Mesenchymal stem cell (in vitro differentiated cells and primary cell): ENCODE measurements at regions not wholly inside any gene's neighbourhood (a gene's known extent, or its start where the extent isn't known, plus 50 kb on each side); places are given as distances from the start of the nearest gene placed in this dataset.
"Not testable (repeated sequence)": the region's sequence is repeated elsewhere in the genome, so short reads cannot be mapped to it uniquely, and the experiment has no call there.

Source experiments
- DNase-seq: peaks from one replicate; pipeline ENCODE4 v3.0.0-alpha.2; 2013
- H2AFZ ChIP-seq: one replicate; pipeline ENCODE4 v1.6.1; 2013; ENCODE audit warnings: low read depth, mild to moderate bottlenecking, control low read depth, inconsistent platforms, low read length, moderate library complexity
- H2AK5ac ChIP-seq: 2 replicates; pipeline ENCODE4 v1.6.1; 2013; ENCODE audit warnings: low read length, moderate library complexity, mild to moderate bottlenecking, inconsistent platforms; ENCODE audit not compliant: severe bottlenecking
- H2BK120ac ChIP-seq: one replicate; pipeline ENCODE4 v1.6.1; 2013; ENCODE audit warnings: low read depth, mild to moderate bottlenecking, inconsistent platforms, low read length, moderate library complexity
- H2BK12ac ChIP-seq, 2 experiments: one replicate each; pipeline ENCODE4 v1.6.1; 2013; ENCODE audit warnings: inconsistent platforms in 2 of 2, low read length in 2 of 2, mild to moderate bottlenecking in 2 of 2, moderate library complexity in 2 of 2, control low read depth in 1 of 2
- H2BK15ac ChIP-seq: one replicate; pipeline ENCODE4 v1.6.1; 2013; ENCODE audit warnings: mild to moderate bottlenecking, low read depth, inconsistent platforms; ENCODE audit not compliant: poor library complexity, severe bottlenecking
- H2BK5ac ChIP-seq: 2 replicates; pipeline ENCODE4 v1.6.1; 2013; ENCODE audit warnings: low read depth, mild to moderate bottlenecking, low read length, control low read depth, inconsistent platforms; ENCODE audit not compliant: poor library complexity, severe bottlenecking
- H3K14ac ChIP-seq, 2 experiments: one replicate each; pipeline ENCODE4 v1.6.1; 2013; ENCODE audit warnings: inconsistent platforms in 2 of 2, low read length in 2 of 2, control low read depth in 1 of 2, mild to moderate bottlenecking in 1 of 2, moderate library complexity in 1 of 2
- H3K18ac ChIP-seq, 2 experiments: one replicate each; pipeline ENCODE4 v1.6.1; 2013; ENCODE audit warnings: inconsistent platforms in 2 of 2, low read length in 2 of 2, control low read depth in 1 of 2, low read depth in 1 of 2, mild to moderate bottlenecking in 1 of 2
- H3K23ac ChIP-seq, 2 experiments: one replicate each; pipeline ENCODE4 v1.6.1; 2013; ENCODE audit warnings: inconsistent platforms in 2 of 2, low read length in 2 of 2, mild to moderate bottlenecking in 2 of 2, moderate library complexity in 2 of 2, control low read depth in 1 of 2
- H3K27ac ChIP-seq: 2 replicates; pipeline ENCODE4 v1.5.1; 2013; ENCODE audit warnings: mild to moderate bottlenecking, moderate library complexity, low read length, control low read depth, inconsistent platforms; ENCODE audit not compliant: poor library complexity, severe bottlenecking
- H3K27me3 ChIP-seq, 2 experiments: 2 replicates each; pipeline versions ENCODE4 v1.6.1 to v1.7.0; 2013; ENCODE audit warnings: low read length in 2 of 2, mild to moderate bottlenecking in 2 of 2, moderate library complexity in 2 of 2, control low read depth in 1 of 2, inconsistent platforms in 1 of 2; ENCODE audit not compliant: control insufficient read depth in 1 of 2, insufficient read depth in 1 of 2
- H3K36me3 ChIP-seq, 2 experiments: 2 replicates each; pipeline versions ENCODE4 v1.6.1 to v1.7.0; 2013; ENCODE audit warnings: low read length in 2 of 2, control low read depth in 1 of 2, inconsistent platforms in 1 of 2, low read depth in 1 of 2, mild to moderate bottlenecking in 1 of 2; ENCODE audit not compliant: insufficient read depth in 2 of 2, control insufficient read depth in 1 of 2
- H3K4ac ChIP-seq, 2 experiments: one replicate each; pipeline ENCODE4 v1.6.1; 2013; ENCODE audit warnings: inconsistent platforms in 2 of 2, low read length in 2 of 2, mild to moderate bottlenecking in 2 of 2, moderate library complexity in 2 of 2, control low read depth in 1 of 2, low read depth in 1 of 2
- H3K4me1 ChIP-seq: 2 replicates; pipeline ENCODE4 v1.6.1; 2013; ENCODE audit warnings: low read depth, low read length, control low read depth; ENCODE audit not compliant: control insufficient read depth, insufficient read depth
- H3K4me2 ChIP-seq: 2 replicates; pipeline ENCODE4 v1.6.1; 2013; ENCODE audit warnings: low read length, mild to moderate bottlenecking, inconsistent platforms; ENCODE audit not compliant: poor library complexity, severe bottlenecking
- H3K4me3 ChIP-seq, 2 experiments: 2 replicates each; pipeline versions ENCODE4 v1.5.1 to v1.7.0; 2013; ENCODE audit warnings: low read length in 2 of 2, mild to moderate bottlenecking in 2 of 2, control low read depth in 1 of 2, low read depth in 1 of 2; ENCODE audit not compliant: insufficient read depth in 1 of 2
- H3K79me1 ChIP-seq: replicated peaks from 2 replicates; pipeline ENCODE4 v1.6.1; 2013; ENCODE audit warnings: mild to moderate bottlenecking, control low read depth, low read length, inconsistent platforms; ENCODE audit not compliant: poor library complexity, severe bottlenecking
- H3K9ac ChIP-seq: 2 replicates; pipeline ENCODE4 v1.7.0; 2013; ENCODE audit warnings: mild to moderate bottlenecking, low read length, moderate library complexity
- H3K9me3 ChIP-seq: 2 replicates; pipeline ENCODE4 v1.7.0; 2013; ENCODE audit warnings: mild to moderate bottlenecking, low read length; ENCODE audit not compliant: control insufficient read depth
- H4K8ac ChIP-seq: one replicate; pipeline ENCODE4 v1.6.1; 2013; ENCODE audit warnings: inconsistent platforms, mild to moderate bottlenecking, low read length, moderate library complexity
- H4K91ac ChIP-seq: one replicate; pipeline ENCODE4 v1.6.1; 2013; ENCODE audit warnings: mild to moderate bottlenecking, low read length, inconsistent platforms
- WGBS: methylation state at CpG from one replicate; pipeline ENCODE4 v1.1.7; 2013; ENCODE audit warnings: mixed read lengths; 5-methylcytosine and 5-hydroxymethylcytosine counted together

- H4K91ac ChIP-seq: no peak overlapping the region
- H3K4me1 ChIP-seq: no peaks in the 10 kb centered on the region
- H2AFZ ChIP-seq: no peak overlapping the region
- H3K9me3 ChIP-seq: peaks cover 24% of the 10 kb centered on the region
- no peak overlapping the region for H3K4me3 ChIP-seq
- no peak overlapping the region for H3K23ac ChIP-seq
- no peak overlapping the region for H3K14ac ChIP-seq
- H2BK15ac ChIP-seq: no peak overlapping the region
- no peak for DNase-seq
- no peak overlapping the region for H3K18ac ChIP-seq
- H3K27ac ChIP-seq: no peak overlapping the region
- H2AK5ac ChIP-seq: no peak overlapping the region
- H3K36me3 ChIP-seq: no peaks in the 10 kb centered on the region
- H2BK12ac ChIP-seq: no peak overlapping the region
- H3K9ac ChIP-seq: no peak overlapping the region
- no peak overlapping the region for H2BK5ac ChIP-seq
- no peaks in the 10 kb centered on the region for H3K79me1 ChIP-seq
- no peak overlapping the region for H2BK120ac ChIP-seq
- H3K27me3 ChIP-seq: no peaks in the 10 kb centered on the region
- no peak overlapping the region for H3K4ac ChIP-seq
- no peak overlapping the region for H4K8ac ChIP-seq
- H3K4me2 ChIP-seq: no peak overlapping the region
- WGBS: no CpG with 5 or more reads among the region's 1 CpG
Observed at GRCh38 chr3:3355442-3355841, 176.0 kb upstream of the CRBN start.

GRCh38 chr3:3353153-3353552 lies 173.7 kb upstream of the CRBN start:
- no peak overlapping the region for H2BK120ac ChIP-seq
- H3K36me3 ChIP-seq: no peaks in the 10 kb centered on the region
- no peak overlapping the region for H2BK5ac ChIP-seq
- WGBS: no CpG with 5 or more reads among the region's 1 CpG
- no peak overlapping the region for H3K4me2 ChIP-seq
- no peak overlapping the region for H2AFZ ChIP-seq
- H3K4me3 ChIP-seq: no peak overlapping the region
- H2BK15ac ChIP-seq: no peak overlapping the region
- H3K14ac ChIP-seq: no peak overlapping the region
- H3K18ac ChIP-seq: no peak overlapping the region
- no peak overlapping the region for H2BK12ac ChIP-seq
- H3K79me1 ChIP-seq: no peaks in the 10 kb centered on the region
- no peak overlapping the region for H2AK5ac ChIP-seq
- H3K27ac ChIP-seq: no peak overlapping the region
- no peaks in the 10 kb centered on the region for H3K4me1 ChIP-seq
- no peak for DNase-seq
- no peaks in the 10 kb centered on the region for H3K27me3 ChIP-seq
- H4K8ac ChIP-seq: no peak overlapping the region
- H3K9me3 ChIP-seq: peaks cover 24% of the 10 kb centered on the region
- H3K9ac ChIP-seq: no peak overlapping the region
- no peak overlapping the region for H3K23ac ChIP-seq
- H4K91ac ChIP-seq: no peak overlapping the region
- no peak overlapping the region for H3K4ac ChIP-seq

- 83% methylated on average over 2 of the region's 3 CpGs for WGBS
- Histone ChIP-seq H2BK120ac (no peak overlapping the region), H3K27ac (no peak overlapping the region), H3K14ac (no peak overlapping the region), H3K4me1 (no peaks in the 10 kb centered on the region), H3K27me3 (no peaks in the 10 kb centered on the region), H3K4ac (no peak overlapping the region), H3K4me2 (no peak overlapping the region), H2AFZ (no peak overlapping the region), H2BK15ac (no peak overlapping the region), H2AK5ac (no peak overlapping the region), H4K8ac (no peak overlapping the region), H3K36me3 (no peaks in the 10 kb centered on the region), H2BK5ac (no peak overlapping the region), H4K91ac (no peak overlapping the region), H3K23ac (no peak overlapping the region), H3K9me3 (peaks cover 24% of the 10 kb centered on the region), H3K18ac (no peak overlapping the region), H3K79me1 (no peaks in the 10 kb centered on the region), H3K9ac (no peak overlapping the region), H3K4me3 (no peak overlapping the region), H2BK12ac (no peak overlapping the region)
- DNase-seq: no peak
Observed at GRCh38 chr3:3351226-3351625, 171.7 kb upstream of the CRBN start.

GRCh38 chr3:3347056-3347455 lies 167.6 kb upstream of the CRBN start:
- H3K23ac ChIP-seq, H3K4me1 ChIP-seq, H3K79me1 ChIP-seq, H3K4me3 ChIP-seq, H3K18ac ChIP-seq, H3K4me2 ChIP-seq, H2BK120ac ChIP-seq, H3K27me3 ChIP-seq, H3K36me3 ChIP-seq, H4K8ac ChIP-seq, H2AK5ac ChIP-seq, H2AFZ ChIP-seq, H2BK12ac ChIP-seq, H3K9ac ChIP-seq, H2BK5ac ChIP-seq, H4K91ac ChIP-seq, H3K27ac ChIP-seq, H3K4ac ChIP-seq, H3K14ac ChIP-seq, H2BK15ac ChIP-seq, DNase-seq: not testable (repeated sequence)
- H3K9me3 ChIP-seq: peaks cover 32% of the 10 kb centered on the region
- 93% methylated on average over 2 of the region's 2 CpGs for WGBS
